ENCODE measurements at regions not wholly inside any gene's neighbourhood (a gene's known extent, or its start where the extent isn't known, plus 50 kb on each side); places are given as distances from the start of the nearest gene placed in this dataset.

- Mint-ChIP-seq H3K4me1 (ENCODE audit: low read depth) (no peaks in the 10 kb centered on the region), H3K36me3 (ENCODE audit: insufficient read depth) (no peaks in the 10 kb centered on the region), H3K4me3 (no peak overlapping the region), H3K9me3 (no peaks in the 10 kb centered on the region), H3K27me3 (ENCODE audit: low read depth) (peaks cover 4% of the 10 kb centered on the region)
- no peak for ATAC-seq
- no peak for DNase-seq
These were observed 286.9 kb upstream of the C2CD4B start for GRCh38 chr15:62452026-62452425.

- Mint-ChIP-seq H3K36me3 (ENCODE audit: insufficient read depth) (no peaks in the 10 kb centered on the region), H3K4me1 (ENCODE audit: low read depth) (no peaks in the 10 kb centered on the region), H3K27me3 (ENCODE audit: low read depth) (peaks cover 4% of the 10 kb centered on the region), H3K9me3 (no peaks in the 10 kb centered on the region), H3K4me3 (no peak overlapping the region)
- no peak for DNase-seq
- no peak for ATAC-seq
These were observed 287.6 kb upstream of the C2CD4B start for GRCh38 chr15:62452667-62453066.

GRCh38 chr15:62453375-62453774 is 288.3 kb upstream of the C2CD4B start:
- DNase-seq (no peak), ATAC-seq (no peak)
- Mint-ChIP-seq H3K9me3 (no peaks in the 10 kb centered on the region), H3K4me3 (no peak overlapping the region), H3K27me3 (ENCODE audit: low read depth) (peaks cover under 1% of the 10 kb centered on the region), H3K36me3 (ENCODE audit: insufficient read depth) (no peaks in the 10 kb centered on the region), H3K4me1 (ENCODE audit: low read depth) (no peaks in the 10 kb centered on the region)

GRCh38 chr15:62453981-62454380 is 288.9 kb upstream of the C2CD4B start:
- ATAC-seq: no peak
- Mint-ChIP-seq H3K4me3 (no peak overlapping the region), H3K27me3 (ENCODE audit: low read depth) (no peaks in the 10 kb centered on the region), H3K9me3 (no peaks in the 10 kb centered on the region), H3K4me1 (ENCODE audit: low read depth) (no peaks in the 10 kb centered on the region), H3K36me3 (ENCODE audit: insufficient read depth) (no peaks in the 10 kb centered on the region)
- no peak for DNase-seq

GRCh38 chr15:62454567-62455172 is 289.6 kb upstream of the C2CD4B start:
- Mint-ChIP-seq H3K4me1 (ENCODE audit: low read depth) (no peaks in the 10 kb centered on the region), H3K27me3 (ENCODE audit: low read depth) (no peaks in the 10 kb centered on the region), H3K36me3 (ENCODE audit: insufficient read depth) (no peaks in the 10 kb centered on the region), H3K9me3 (no peaks in the 10 kb centered on the region), H3K4me3 (no peak overlapping the region)
- no peak for ATAC-seq
- no peak for DNase-seq

GRCh38 chr15:62455441-62455921 is 290.4 kb upstream of the C2CD4B start:
- H3K4me3 Mint-ChIP-seq: no peak overlapping the region
- DNase-seq (no peak), ATAC-seq (no peak)
- H3K4me1 Mint-ChIP-seq (ENCODE audit: low read depth): no peaks in the 10 kb centered on the region
- no peaks in the 10 kb centered on the region for H3K36me3 Mint-ChIP-seq (ENCODE audit: insufficient read depth)
- no peaks in the 10 kb centered on the region for H3K27me3 Mint-ChIP-seq (ENCODE audit: low read depth)
- no peaks in the 10 kb centered on the region for H3K9me3 Mint-ChIP-seq

- DNase-seq: no peak
- Mint-ChIP-seq H3K4me1 (ENCODE audit: low read depth) (no peaks in the 10 kb centered on the region), H3K36me3 (ENCODE audit: insufficient read depth) (no peaks in the 10 kb centered on the region), H3K27me3 (ENCODE audit: low read depth) (no peaks in the 10 kb centered on the region), H3K9me3 (no peaks in the 10 kb centered on the region), H3K4me3 (no peak overlapping the region)
- ATAC-seq: no peak
These were observed 291.2 kb upstream of the C2CD4B start for GRCh38 chr15:62456011-62456920.

- Mint-ChIP-seq H3K9me3 (no peaks in the 10 kb centered on the region), H3K4me1 (ENCODE audit: low read depth) (no peaks in the 10 kb centered on the region), H3K36me3 (ENCODE audit: insufficient read depth) (no peaks in the 10 kb centered on the region), H3K4me3 (no peak overlapping the region), H3K27me3 (ENCODE audit: low read depth) (no peaks in the 10 kb centered on the region)
- ATAC-seq (no peak), DNase-seq (no peak)
These were observed 292.0 kb upstream of the C2CD4B start for GRCh38 chr15:62457100-62457499.

- Mint-ChIP-seq H3K4me1 (ENCODE audit: low read depth) (no peaks in the 10 kb centered on the region), H3K36me3 (ENCODE audit: insufficient read depth) (no peaks in the 10 kb centered on the region), H3K27me3 (ENCODE audit: low read depth) (peaks cover 5% of the 10 kb centered on the region), H3K4me3 (no peak overlapping the region), H3K9me3 (no peaks in the 10 kb centered on the region)
- DNase-seq (no peak), ATAC-seq (no peak)
These were observed 294.8 kb upstream of the C2CD4B start for GRCh38 chr15:62459875-62460274.

GRCh38 chr15:62462268-62462667 is 297.2 kb upstream of the C2CD4B start:
- peaks cover 10% of the 10 kb centered on the region for H3K27me3 Mint-ChIP-seq (ENCODE audit: low read depth)

GRCh38 chr15:62462721-62463120 is 297.6 kb upstream of the C2CD4B start:
- H3K9me3 Mint-ChIP-seq: no peaks in the 10 kb centered on the region
- H3K4me3 Mint-ChIP-seq: no peak overlapping the region
- DNase-seq (no peak), ATAC-seq (no peak)
- peaks cover 10% of the 10 kb centered on the region for H3K27me3 Mint-ChIP-seq (ENCODE audit: low read depth)
- no peaks in the 10 kb centered on the region for H3K36me3 Mint-ChIP-seq (ENCODE audit: insufficient read depth)
- H3K4me1 Mint-ChIP-seq (ENCODE audit: low read depth): no peaks in the 10 kb centered on the region

More at GRCh38 chr15:62462268-62462667, 297.2 kb upstream of the C2CD4B start:
- H3K9me3 Mint-ChIP-seq: no peaks in the 10 kb centered on the region
- H3K36me3 Mint-ChIP-seq (ENCODE audit: insufficient read depth): no peaks in the 10 kb centered on the region
- no peak for ATAC-seq
- no peak overlapping the region for H3K4me3 Mint-ChIP-seq
- no peak for DNase-seq
- no peaks in the 10 kb centered on the region for H3K4me1 Mint-ChIP-seq (ENCODE audit: low read depth)

- no peaks in the 10 kb centered on the region for H3K4me1 Mint-ChIP-seq (ENCODE audit: low read depth)
- no peak overlapping the region for H3K4me3 Mint-ChIP-seq
- H3K27me3 Mint-ChIP-seq (ENCODE audit: low read depth): peaks cover 10% of the 10 kb centered on the region
- H3K36me3 Mint-ChIP-seq (ENCODE audit: insufficient read depth): no peaks in the 10 kb centered on the region
- DNase-seq (no peak), ATAC-seq (no peak)
- H3K9me3 Mint-ChIP-seq: no peaks in the 10 kb centered on the region
These were observed 299.6 kb upstream of the C2CD4B start for GRCh38 chr15:62464705-62465104.

GRCh38 chr15:62465173-62465572 is 300.1 kb upstream of the C2CD4B start:
- no peak overlapping the region for H3K4me3 Mint-ChIP-seq
- DNase-seq (no peak), ATAC-seq (no peak)
- no peaks in the 10 kb centered on the region for H3K9me3 Mint-ChIP-seq
- no peaks in the 10 kb centered on the region for H3K36me3 Mint-ChIP-seq (ENCODE audit: insufficient read depth)
- H3K4me1 Mint-ChIP-seq (ENCODE audit: low read depth): no peaks in the 10 kb centered on the region
- peaks cover 10% of the 10 kb centered on the region for H3K27me3 Mint-ChIP-seq (ENCODE audit: low read depth)

GRCh38 chr15:62469478-62469873 is 304.4 kb upstream of the C2CD4B start:
- Mint-ChIP-seq H3K4me3 (no peak overlapping the region), H3K4me1 (ENCODE audit: low read depth) (no peaks in the 10 kb centered on the region), H3K27me3 (ENCODE audit: low read depth) (peaks cover 7% of the 10 kb centered on the region), H3K9me3 (no peaks in the 10 kb centered on the region), H3K36me3 (ENCODE audit: insufficient read depth) (no peaks in the 10 kb centered on the region)
- no peak for DNase-seq
- no peak for ATAC-seq

Data from activated T-cell treated with anti-CD3 and anti-CD28 coated beads, Interleukin-2, amount 50 U/mL, for 4 hours (primary cell).